Ovary (tissue), 3 donors: ENCODE measurements at regions not wholly inside any gene's neighbourhood (a gene's known extent, or its start where the extent isn't known, plus 50 kb on each side); places are given as distances from the start of the nearest gene placed in this dataset.

Source experiments
- POLR2A ChIP-seq: fragments of 450-650 bp; IDR thresholded peaks from one replicate; pipeline ENCODE4 v1.6.1; 2017; ENCODE audit warnings: antibody characterized with exemption, mild to moderate bottlenecking, moderate library complexity
- TF ChIP-seq, protein P1 (sequence below), 3 donors: fragments of 450-650 bp in 2 of 3; fragments of 200-600 bp in 1 of 3; IDR thresholded peaks; one replicate each; pipeline versions ENCODE4 v1.5.1 to v1.8.0; 2016 to 2022; ENCODE audit warnings: antibody characterized with exemption in 3 of 3, mild to moderate bottlenecking in 1 of 3
- donor health status: DM: no; HTN: no; CAD: no.

DNA sequence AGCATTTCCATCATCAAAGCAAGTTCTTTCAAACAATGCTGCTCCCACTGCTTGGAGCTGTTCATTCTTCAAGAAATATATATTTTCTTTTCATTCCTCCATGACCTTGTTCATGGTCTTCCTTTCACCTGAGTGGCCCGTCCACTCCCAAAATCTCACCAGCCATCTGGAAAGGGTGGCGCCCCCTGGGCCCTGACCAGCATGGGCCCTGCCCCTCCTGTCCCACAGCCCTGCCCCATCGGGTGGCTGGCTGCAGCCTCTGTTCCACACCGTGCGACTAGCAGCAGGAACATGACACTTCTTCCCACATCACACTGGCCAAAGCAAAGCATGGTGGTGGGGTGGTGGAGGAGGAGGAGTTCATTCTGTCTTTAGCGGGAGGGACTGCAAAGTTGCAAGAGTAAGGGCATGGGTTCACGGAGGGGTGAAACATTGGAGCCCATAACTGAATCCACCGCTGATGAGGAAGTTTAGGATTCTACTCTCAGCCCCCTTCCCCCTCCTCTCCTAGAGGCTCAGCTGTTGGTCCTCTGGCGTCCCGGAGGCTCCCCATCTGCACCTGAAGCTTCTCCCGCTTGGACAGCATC lies 195.2 kb upstream of the SLC24A3 start:
- TF ChIP-seq, protein P1, sequence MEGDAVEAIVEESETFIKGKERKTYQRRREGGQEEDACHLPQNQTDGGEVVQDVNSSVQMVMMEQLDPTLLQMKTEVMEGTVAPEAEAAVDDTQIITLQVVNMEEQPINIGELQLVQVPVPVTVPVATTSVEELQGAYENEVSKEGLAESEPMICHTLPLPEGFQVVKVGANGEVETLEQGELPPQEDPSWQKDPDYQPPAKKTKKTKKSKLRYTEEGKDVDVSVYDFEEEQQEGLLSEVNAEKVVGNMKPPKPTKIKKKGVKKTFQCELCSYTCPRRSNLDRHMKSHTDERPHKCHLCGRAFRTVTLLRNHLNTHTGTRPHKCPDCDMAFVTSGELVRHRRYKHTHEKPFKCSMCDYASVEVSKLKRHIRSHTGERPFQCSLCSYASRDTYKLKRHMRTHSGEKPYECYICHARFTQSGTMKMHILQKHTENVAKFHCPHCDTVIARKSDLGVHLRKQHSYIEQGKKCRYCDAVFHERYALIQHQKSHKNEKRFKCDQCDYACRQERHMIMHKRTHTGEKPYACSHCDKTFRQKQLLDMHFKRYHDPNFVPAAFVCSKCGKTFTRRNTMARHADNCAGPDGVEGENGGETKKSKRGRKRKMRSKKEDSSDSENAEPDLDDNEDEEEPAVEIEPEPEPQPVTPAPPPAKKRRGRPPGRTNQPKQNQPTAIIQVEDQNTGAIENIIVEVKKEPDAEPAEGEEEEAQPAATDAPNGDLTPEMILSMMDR (IDR thresholded peaks at IDR 0.05): no peak
- no peak for TF ChIP-seq POLR2A
